ENCODE measurements at regions not wholly inside any gene's neighbourhood (a gene's known extent, or its start where the extent isn't known, plus 50 kb on each side); places are given as distances from the start of the nearest gene placed in this dataset.

DNA sequence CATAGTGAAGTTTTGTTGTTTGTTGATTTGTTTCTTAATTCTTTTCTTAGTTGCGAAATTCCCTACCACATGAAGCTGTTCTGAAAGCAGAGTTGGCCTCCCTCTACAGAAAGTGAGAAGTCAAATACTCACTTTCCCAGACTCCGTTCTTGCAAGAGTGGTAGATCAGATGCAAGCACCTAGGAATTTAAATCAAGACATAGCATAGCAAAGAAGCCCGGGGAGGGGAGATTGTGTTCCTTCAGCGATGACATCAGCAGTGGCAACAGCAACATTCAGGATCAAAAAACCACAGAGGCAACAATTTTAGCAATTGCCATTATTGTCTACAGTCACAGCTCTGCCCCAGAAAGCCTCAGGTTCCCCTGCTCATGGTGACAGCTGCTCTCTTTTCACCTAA lies 580.0 kb downstream of the RNF144A start:
- Histone ChIP-seq H3K4me1 (ENCODE audit: control insufficient read depth, insufficient read depth, low read length, poor library complexity, severe bottlenecking) (no peaks in the 10 kb centered on the region), H3K36me3 (ENCODE audit: control insufficient read depth, insufficient read depth, low read length) (no peaks in the 10 kb centered on the region), H3K27ac (ENCODE audit: insufficient read depth, low read length, poor library complexity, severe bottlenecking) (no peak overlapping the region), H3K9me3 (ENCODE audit: control insufficient read depth in 2 of 2, low read length in 2 of 2) (no peaks in the 10 kb centered on the region), H3K27me3 (ENCODE audit: control insufficient read depth, insufficient read depth, low read length) (peaks cover 3% of the 10 kb centered on the region), H3K4me3 (ENCODE audit: low read depth, low read length) (no peak overlapping the region)
- peaks cover 8% of the 10 kb centered on the region for H3K27me3 Mint-ChIP-seq
- H3K4me3 Mint-ChIP-seq: no peak overlapping the region
- no peak overlapping the region for H3K27ac Mint-ChIP-seq
- no peak for DNase-seq
- peaks cover 0 to 5% (median 0%) of the 10 kb centered on the region in 7 donors for H3K9me3 Mint-ChIP-seq
- H3K36me3 Mint-ChIP-seq: no peaks in the 10 kb centered on the region
- no peak for ATAC-seq (ENCODE audit: low read depth in 2 of 2)
- no peaks in the 10 kb centered on the region for H3K4me1 Mint-ChIP-seq

DNA sequence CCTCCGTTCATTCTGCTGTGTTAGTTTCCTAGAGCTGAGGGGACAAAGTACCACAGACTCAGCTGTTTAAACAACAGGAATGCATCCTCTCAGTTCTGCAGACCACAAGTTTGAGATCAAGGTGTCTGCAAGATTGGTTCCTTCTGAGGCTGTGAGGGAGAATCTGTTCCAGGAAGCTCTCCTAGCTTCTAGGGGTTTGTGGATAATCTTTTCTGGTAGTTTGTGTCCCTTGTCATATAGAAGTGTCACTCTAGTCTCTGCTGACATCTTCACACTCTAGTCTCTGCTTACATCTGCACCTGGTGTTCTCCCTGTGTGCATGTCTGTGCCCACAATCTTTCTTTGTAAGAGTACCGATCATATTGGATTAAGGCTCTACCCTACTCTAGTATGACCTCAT lies 581.8 kb downstream of the RNF144A start:
- Mint-ChIP-seq H3K27me3 (peaks cover 13% of the 10 kb centered on the region), H3K36me3 (no peaks in the 10 kb centered on the region), H3K4me1 (no peaks in the 10 kb centered on the region), H3K27ac (no peak overlapping the region), H3K9me3 (peaks cover 0 to 3% (median 0%) of the 10 kb centered on the region in 7 donors), H3K4me3 (no peak overlapping the region)
- H3K27me3 ChIP-seq (ENCODE audit: control insufficient read depth, insufficient read depth, low read length): no peaks in the 10 kb centered on the region
- H3K4me1 ChIP-seq (ENCODE audit: control insufficient read depth, insufficient read depth, low read length, poor library complexity, severe bottlenecking): no peaks in the 10 kb centered on the region
- no peaks in the 10 kb centered on the region for H3K36me3 ChIP-seq (ENCODE audit: control insufficient read depth, insufficient read depth, low read length)
- no peak overlapping the region for H3K27ac ChIP-seq (ENCODE audit: insufficient read depth, low read length, poor library complexity, severe bottlenecking)
- H3K4me3 ChIP-seq (ENCODE audit: low read depth, low read length): no peak overlapping the region
- no peak for DNase-seq
- H3K9me3 ChIP-seq (ENCODE audit: control insufficient read depth in 2 of 2, low read length in 2 of 2): no peaks in the 10 kb centered on the region
- ATAC-seq (ENCODE audit: low read depth in 2 of 2): no peak

- no peak overlapping the region for H3K4me3 ChIP-seq (ENCODE audit: low read depth, low read length)
- H3K4me1 ChIP-seq (ENCODE audit: control insufficient read depth, insufficient read depth, low read length, poor library complexity, severe bottlenecking): no peaks in the 10 kb centered on the region
- Mint-ChIP-seq H3K9me3 (peaks cover 0 to 3% (median 0%) of the 10 kb centered on the region in 7 donors), H3K27ac (no peak overlapping the region), H3K4me3 (no peak overlapping the region), H3K27me3 (peaks cover 5% of the 10 kb centered on the region), H3K36me3 (no peaks in the 10 kb centered on the region), H3K4me1 (no peaks in the 10 kb centered on the region)
- DNase-seq (no peak), ATAC-seq (ENCODE audit: low read depth in 2 of 2) (no peak)
- H3K27me3 ChIP-seq (ENCODE audit: control insufficient read depth, insufficient read depth, low read length): no peaks in the 10 kb centered on the region
- no peak overlapping the region for H3K27ac ChIP-seq (ENCODE audit: insufficient read depth, low read length, poor library complexity, severe bottlenecking)
- no peaks in the 10 kb centered on the region for H3K36me3 ChIP-seq (ENCODE audit: control insufficient read depth, insufficient read depth, low read length)
- H3K9me3 ChIP-seq (ENCODE audit: control insufficient read depth in 2 of 2, low read length in 2 of 2): no peaks in the 10 kb centered on the region
Observed at GRCh38 chr2:7502336-7502735, 585.1 kb downstream of the RNF144A start.

DNA sequence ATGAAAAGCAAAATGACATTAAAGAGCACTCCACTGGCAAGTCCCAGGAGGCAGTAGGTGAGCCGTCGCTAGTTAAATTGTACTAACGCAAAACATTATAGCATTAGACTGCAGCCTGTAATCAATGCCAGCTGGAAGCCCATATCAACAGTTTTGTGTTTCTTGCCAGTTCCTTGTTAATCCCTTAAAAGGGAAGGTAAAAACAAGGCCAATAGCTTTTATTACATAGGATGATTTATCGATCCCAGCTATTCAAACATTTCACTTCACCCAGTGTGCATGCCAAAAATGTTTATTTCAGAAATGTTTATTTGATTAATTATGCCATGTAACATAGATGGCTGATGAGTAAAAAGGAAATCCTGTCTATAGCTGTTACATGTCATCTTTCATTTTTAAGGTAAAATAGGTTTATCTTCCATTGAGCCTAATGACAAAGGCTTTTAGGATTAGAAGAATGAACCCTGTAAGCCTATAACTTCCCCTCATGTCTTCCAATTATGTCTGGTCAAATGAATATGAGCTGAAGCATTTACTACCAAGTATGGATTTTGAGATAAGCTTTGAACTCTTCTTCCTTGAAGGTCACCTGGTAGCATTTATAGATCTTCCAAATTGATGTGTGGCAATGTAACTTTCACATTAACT lies 591.2 kb downstream of the RNF144A start:
- Histone ChIP-seq H3K4me1 (ENCODE audit: control insufficient read depth, insufficient read depth, low read length, poor library complexity, severe bottlenecking) (no peaks in the 10 kb centered on the region), H3K36me3 (ENCODE audit: control insufficient read depth, insufficient read depth, low read length) (no peaks in the 10 kb centered on the region), H3K9me3 (ENCODE audit: control insufficient read depth in 2 of 2, low read length in 2 of 2) (no peaks in the 10 kb centered on the region), H3K4me3 (ENCODE audit: low read depth, low read length) (no peak overlapping the region), H3K27me3 (ENCODE audit: control insufficient read depth, insufficient read depth, low read length) (no peaks in the 10 kb centered on the region), H3K27ac (ENCODE audit: insufficient read depth, low read length, poor library complexity, severe bottlenecking) (no peak overlapping the region)
- Mint-ChIP-seq H3K4me1 (no peaks in the 10 kb centered on the region), H3K27ac (no peak overlapping the region), H3K9me3 (peaks cover 0 to 7% (median 0%) of the 10 kb centered on the region in 7 donors), H3K27me3 (no peaks in the 10 kb centered on the region), H3K4me3 (no peak overlapping the region), H3K36me3 (no peaks in the 10 kb centered on the region)
- ATAC-seq (ENCODE audit: low read depth in 2 of 2) (no peak), DNase-seq (no peak)

GRCh38 chr2:7510353-7510752 lies 593.1 kb downstream of the RNF144A start:
- Mint-ChIP-seq H3K36me3 (no peaks in the 10 kb centered on the region), H3K4me1 (peaks cover 0 to 2% (median 0%) of the 10 kb centered on the region in 4 donors), H3K27ac (no peak overlapping the region), H3K4me3 (no peak overlapping the region), H3K27me3 (no peaks in the 10 kb centered on the region), H3K9me3 (peaks cover 0 to 7% (median 0%) of the 10 kb centered on the region in 7 donors)
- Histone ChIP-seq H3K4me1 (ENCODE audit: control insufficient read depth, insufficient read depth, low read length, poor library complexity, severe bottlenecking) (no peaks in the 10 kb centered on the region), H3K36me3 (ENCODE audit: control insufficient read depth, insufficient read depth, low read length) (no peaks in the 10 kb centered on the region), H3K27ac (ENCODE audit: insufficient read depth, low read length, poor library complexity, severe bottlenecking) (no peak overlapping the region), H3K27me3 (ENCODE audit: control insufficient read depth, insufficient read depth, low read length) (no peaks in the 10 kb centered on the region), H3K4me3 (ENCODE audit: low read depth, low read length) (no peak overlapping the region), H3K9me3 (ENCODE audit: control insufficient read depth in 2 of 2, low read length in 2 of 2) (no peaks in the 10 kb centered on the region)
- no peak for ATAC-seq (ENCODE audit: low read depth in 2 of 2)
- no peak for DNase-seq

DNA sequence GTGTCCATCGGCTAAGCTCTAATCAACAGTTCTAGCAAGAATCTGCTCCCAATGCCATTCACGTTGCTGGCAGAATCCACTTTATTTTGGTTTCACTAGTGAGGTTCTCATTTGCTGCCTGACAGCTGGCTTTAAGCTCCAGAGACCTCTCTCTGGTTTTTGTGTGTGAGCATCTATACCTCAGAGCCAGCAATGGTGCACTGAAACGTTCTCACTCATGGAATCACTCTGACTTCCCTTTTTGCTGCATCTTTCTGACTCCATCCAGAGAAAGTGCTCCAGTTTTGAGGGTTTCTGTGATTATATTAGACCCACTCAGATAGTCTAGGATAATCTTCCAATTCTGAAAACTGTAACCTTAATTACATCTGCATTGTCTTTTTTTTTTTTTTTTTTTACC lies 596.6 kb downstream of the RNF144A start:
- DNase-seq (no peak), ATAC-seq (ENCODE audit: low read depth in 2 of 2) (no peak)
- Histone ChIP-seq H3K27me3 (ENCODE audit: control insufficient read depth, insufficient read depth, low read length) (no peaks in the 10 kb centered on the region), H3K36me3 (ENCODE audit: control insufficient read depth, insufficient read depth, low read length) (no peaks in the 10 kb centered on the region), H3K4me3 (ENCODE audit: low read depth, low read length) (no peak overlapping the region), H3K27ac (ENCODE audit: insufficient read depth, low read length, poor library complexity, severe bottlenecking) (no peak overlapping the region), H3K4me1 (ENCODE audit: control insufficient read depth, insufficient read depth, low read length, poor library complexity, severe bottlenecking) (no peaks in the 10 kb centered on the region), H3K9me3 (ENCODE audit: control insufficient read depth in 2 of 2, low read length in 2 of 2) (no peaks in the 10 kb centered on the region)
- Mint-ChIP-seq H3K27me3 (peaks cover 6% of the 10 kb centered on the region), H3K36me3 (no peaks in the 10 kb centered on the region), H3K9me3 (peaks cover 0 to 7% (median 0%) of the 10 kb centered on the region in 7 donors), H3K27ac (no peak overlapping the region), H3K4me1 (peaks cover 0 to 3% (median 0%) of the 10 kb centered on the region in 4 donors), H3K4me3 (no peak overlapping the region)

DNA sequence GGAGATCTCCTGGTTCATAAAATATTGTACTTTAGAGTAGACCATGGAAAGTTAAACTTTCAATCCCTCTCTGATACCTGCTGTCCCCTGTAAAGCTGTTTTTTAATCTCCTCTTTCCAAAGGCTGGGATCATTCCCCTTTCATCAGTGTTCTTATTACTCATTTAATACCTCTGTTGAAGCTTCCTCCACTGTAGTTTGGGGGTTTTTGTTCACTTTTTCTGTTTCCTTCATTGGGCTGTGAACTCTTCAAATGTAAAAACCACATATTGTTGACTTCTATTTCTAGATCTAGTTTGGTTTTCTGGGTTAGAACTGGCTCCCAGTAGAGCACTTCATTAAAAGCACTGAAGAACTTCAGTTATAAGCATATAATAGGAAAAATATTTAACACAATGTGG lies 598.1 kb downstream of the RNF144A start:
- peaks cover 0 to 2% (median 0%) of the 10 kb centered on the region in 7 donors for H3K9me3 Mint-ChIP-seq
- no peaks in the 10 kb centered on the region for H3K9me3 ChIP-seq (ENCODE audit: control insufficient read depth in 2 of 2, low read length in 2 of 2)
- H3K27ac ChIP-seq (ENCODE audit: insufficient read depth, low read length, poor library complexity, severe bottlenecking): no peak overlapping the region
- no peaks in the 10 kb centered on the region for H3K4me1 ChIP-seq (ENCODE audit: control insufficient read depth, insufficient read depth, low read length, poor library complexity, severe bottlenecking)
- H3K36me3 Mint-ChIP-seq: no peaks in the 10 kb centered on the region
- no peak overlapping the region for H3K27ac Mint-ChIP-seq
- ATAC-seq (ENCODE audit: low read depth in 2 of 2) (no peak), DNase-seq (no peak)
- peaks cover 6% of the 10 kb centered on the region for H3K27me3 Mint-ChIP-seq
- peaks cover 0 to 3% (median 0%) of the 10 kb centered on the region in 4 donors for H3K4me1 Mint-ChIP-seq
- no peak overlapping the region for H3K4me3 Mint-ChIP-seq
- no peaks in the 10 kb centered on the region for H3K36me3 ChIP-seq (ENCODE audit: control insufficient read depth, insufficient read depth, low read length)
- no peaks in the 10 kb centered on the region for H3K27me3 ChIP-seq (ENCODE audit: control insufficient read depth, insufficient read depth, low read length)
- H3K4me3 ChIP-seq (ENCODE audit: low read depth, low read length): no peak overlapping the region

DNA sequence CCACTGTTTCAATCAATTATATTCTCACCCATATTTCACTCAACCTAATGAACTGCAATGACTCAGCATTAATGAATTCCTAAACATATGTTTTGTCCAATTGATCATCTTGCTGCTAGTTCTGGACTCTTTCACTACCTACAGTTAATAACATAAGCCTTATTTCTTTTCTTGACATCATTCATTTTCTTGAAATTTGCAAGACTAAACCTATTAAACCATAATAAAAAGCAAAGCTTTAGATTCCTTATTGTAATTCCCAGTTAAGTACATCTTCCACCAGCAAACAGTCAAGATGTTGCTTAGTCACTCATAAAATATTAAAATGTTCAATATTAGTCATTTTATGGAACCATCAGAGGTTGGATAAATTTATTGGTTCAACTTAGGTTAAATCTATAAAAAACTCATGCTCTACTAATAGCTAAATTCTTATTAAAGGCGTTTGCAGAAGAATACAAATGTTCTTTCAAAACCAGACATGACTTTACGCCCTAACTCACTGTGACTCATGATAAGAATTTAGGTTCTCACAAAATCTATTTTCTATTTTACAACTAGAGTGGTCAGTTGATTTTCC lies 599.4 kb downstream of the RNF144A start:
- H3K4me1 ChIP-seq (ENCODE audit: control insufficient read depth, insufficient read depth, low read length, poor library complexity, severe bottlenecking): no peaks in the 10 kb centered on the region
- Mint-ChIP-seq H3K9me3 (peaks cover 0 to 2% (median 0%) of the 10 kb centered on the region in 7 donors), H3K27ac (no peak overlapping the region), H3K4me3 (no peak overlapping the region), H3K36me3 (no peaks in the 10 kb centered on the region), H3K27me3 (peaks cover 6% of the 10 kb centered on the region), H3K4me1 (peaks cover 0 to 3% (median 0%) of the 10 kb centered on the region in 4 donors)
- H3K36me3 ChIP-seq (ENCODE audit: control insufficient read depth, insufficient read depth, low read length): no peaks in the 10 kb centered on the region
- H3K4me3 ChIP-seq (ENCODE audit: low read depth, low read length): no peak overlapping the region
- H3K9me3 ChIP-seq (ENCODE audit: control insufficient read depth in 2 of 2, low read length in 2 of 2): no peaks in the 10 kb centered on the region
- H3K27me3 ChIP-seq (ENCODE audit: control insufficient read depth, insufficient read depth, low read length): no peaks in the 10 kb centered on the region
- no peak overlapping the region for H3K27ac ChIP-seq (ENCODE audit: insufficient read depth, low read length, poor library complexity, severe bottlenecking)
- ATAC-seq (ENCODE audit: low read depth in 2 of 2) (no peak), DNase-seq (no peak)
